ENCODE measurements at regions not wholly inside any gene's neighbourhood (a gene's known extent, or its start where the extent isn't known, plus 50 kb on each side); places are given as distances from the start of the nearest gene placed in this dataset.
A peak's percentile ranks its signal among the peaks of the same experiment; 100 is the strongest.

- Histone ChIP-seq H4K91ac (replicated peaks; ENCODE audit: insufficient read length, low read length) (no peak overlapping the region), H3K56ac (replicated peaks; ENCODE audit: insufficient read length, low read depth, low read length) (no peak overlapping the region), H3K18ac (ENCODE audit: extremely low read depth, low read length) (no peak overlapping the region), H3K23me2 (ENCODE audit: low read depth, low read length) (no peaks in the 10 kb centered on the region), H3K9ac (replicated peaks in 1 of 4; ENCODE audit: extremely low read depth in 1 of 4, low read depth in 3 of 4, low read length in 3 of 4) (no peak overlapping the region), H4K5ac (ENCODE audit: insufficient read length, low read depth, low read length) (no peak overlapping the region), H2AK5ac (ENCODE audit: low read depth, low read length) (no peak overlapping the region), H2BK20ac (ENCODE audit: low read length) (no peak overlapping the region), H3K27ac (ENCODE audit: low read depth, low read length) (no peak overlapping the region), H4K8ac (ENCODE audit: extremely low read depth, insufficient read depth, low read length) (no peak overlapping the region), H3K9me3 (ENCODE audit: insufficient read depth in 2 of 2, low read depth in 1 of 2, low read length in 1 of 2) (no peaks in the 10 kb centered on the region), H3K79me2 (ENCODE audit: control insufficient read depth in 1 of 2, insufficient read depth in 2 of 2, low read length in 2 of 2) (no peaks in the 10 kb centered on the region), H4K20me1 (replicated peaks in 1 of 2; ENCODE audit: control insufficient read depth in 1 of 2, insufficient read depth in 2 of 2, low read length in 2 of 2) (no peaks in the 10 kb centered on the region), H3K36me3 (ENCODE audit: control insufficient read depth in 2 of 4, insufficient read depth in 4 of 4, low read length in 3 of 4) (no peaks in the 10 kb centered on the region), H2BK12ac (ENCODE audit: low read depth, low read length) (no peak overlapping the region), H3K4me3 (ENCODE audit: extremely low read depth in 1 of 4, insufficient read depth in 2 of 4, low read depth in 3 of 4, low read length in 4 of 4) (no peak overlapping the region), H3K23ac (ENCODE audit: insufficient read length) (no peak overlapping the region), H3K27me3 (replicated peaks in 1 of 4; ENCODE audit: control insufficient read depth in 3 of 4, extremely low read depth in 1 of 4, insufficient read depth in 3 of 4, low read length in 3 of 4) (no peaks in the 10 kb centered on the region), H3K4me2 (ENCODE audit: insufficient read depth in 1 of 2, low read depth in 2 of 2, low read length in 2 of 2) (no peak overlapping the region), H3K79me1 (ENCODE audit: low read depth, low read length) (no peaks in the 10 kb centered on the region), H3K14ac (ENCODE audit: insufficient read length) (no peak overlapping the region), H2AFZ (ENCODE audit: low read length) (peak overlapping the region; percentile 11; the same call in 1 of the 2 replicates), H2BK15ac (ENCODE audit: low read length) (no peak overlapping the region), H3K4ac (replicated peaks; ENCODE audit: insufficient read length, low read depth, low read length) (no peak overlapping the region), H2BK5ac (ENCODE audit: low read depth, low read length) (no peak overlapping the region), H3K4me1 (replicated peaks in 1 of 4; ENCODE audit: control insufficient read depth in 3 of 4, insufficient read depth in 4 of 4, low read length in 3 of 4) (no peaks in the 10 kb centered on the region), H2BK120ac (replicated peaks; ENCODE audit: low read depth, low read length) (no peak overlapping the region)
- WGBS, 2 experiments (ENCODE audit: extremely low coverage in 1 of 2, insufficient coverage in 1 of 2, insufficient read length in 1 of 2, insufficient replicate concordance in 2 of 2, low coverage in 1 of 2, low lambda C conversion rate in 2 of 2, missing lambda C conversion rate in 1 of 2), result 86% methylated on average over 2 of the region's 2 CpGs; no CpG with 5 or more reads in 1 of the 2 experiments
- no peak for DNase-seq (ENCODE audit: low read depth in 1 of 2, low spot score in 2 of 2)
- ChIA-PET POLR2A (ENCODE audit: partially characterized antibody) (no interaction called here), CTCF (ENCODE audit: partially characterized antibody) (no interaction called here)
- FAIRE-seq, result no peak
- TF ChIP-seq ZNF274 (IDR thresholded peaks at IDR 0.05; ENCODE audit: borderline replicate concordance, extremely low read depth, low read length), result no peak
- TF ChIP-seq CBX8 (IDR thresholded peaks at IDR 0.05; ENCODE audit: borderline replicate concordance, low read depth, low read length), result no peak
- TF ChIP-seq YY1 (IDR thresholded peaks at IDR 0.05; ENCODE audit: low read depth, low read length), result no peak
- no peak for TF ChIP-seq GTF2F1 (IDR thresholded peaks at IDR 0.05; ENCODE audit: borderline replicate concordance, low read depth, low read length)
- no peak for TF ChIP-seq RFX5 (IDR thresholded peaks at IDR 0.05; ENCODE audit: borderline replicate concordance, low read depth, low read length)
- no peak for TF ChIP-seq CTCF (IDR thresholded peaks at IDR 0.05; ENCODE audit: control extremely low read depth in 1 of 3, insufficient read depth in 1 of 3, low read depth in 1 of 3, low read length in 3 of 3)
- TF ChIP-seq TAF7 (optimal IDR thresholded peaks at IDR 0.05; ENCODE audit: borderline replicate concordance, low read depth, low read length), result no peak
- TF ChIP-seq PHF8 (conservative IDR thresholded peaks at IDR 0.05; ENCODE audit: low read depth, low read length), result no peak
These were observed 111.9 kb downstream of the SLC41A2 start for GRCh38 chr12:104846056-104846767.

All from H1 (cell line).